Neural cell (in vitro differentiated cells): ENCODE measurements at regions not wholly inside any gene's neighbourhood (a gene's known extent, or its start where the extent isn't known, plus 50 kb on each side); places are given as distances from the start of the nearest gene placed in this dataset.

Source experiments
- H2AFZ ChIP-seq: fragments of 200-600, 300-800 bp; sonication (generic), shearing (Covaris generic); 2 replicates; pipeline ENCODE4 v1.6.0; 2014; ENCODE audit warnings: low read depth, mild to moderate bottlenecking, antibody characterized with exemption, low read length, moderate library complexity
- H3F3A ChIP-seq: fragments of 200-600 bp; shearing (Covaris generic); 2 replicates; pipeline ENCODE4 v1.6.1; 2016; ENCODE audit warnings: mild to moderate bottlenecking, moderate library complexity, mixed read lengths, antibody characterized with exemption, low read length; ENCODE audit not compliant: insufficient read depth, poor library complexity, severe bottlenecking
- H3K27ac ChIP-seq: fragments of 200-600, 300-800 bp; sonication (generic), shearing (Covaris generic); 2 replicates; pipeline ENCODE4 v1.5.1; 2014; ENCODE audit warnings: mild to moderate bottlenecking, low read length, moderate library complexity
- H3K27me3 ChIP-seq: fragments of 300-800, 200-600 bp; sonication (generic), shearing (Covaris generic); 2 replicates; pipeline ENCODE4 v1.6.0; 2014; ENCODE audit warnings: mild to moderate bottlenecking, low read depth, low read length, moderate library complexity; ENCODE audit not compliant: insufficient read depth
- H3K36me3 ChIP-seq: fragments of 300-800, 200-600 bp; sonication (generic), shearing (Covaris generic); 2 replicates; pipeline ENCODE4 v1.5.1; 2014; ENCODE audit warnings: mild to moderate bottlenecking, antibody characterized with exemption, low read length, moderate library complexity; ENCODE audit not compliant: insufficient read depth
- H3K4me2 ChIP-seq: fragments of 300-800, 200-600 bp; sonication (generic), shearing (Covaris generic); 2 replicates; pipeline ENCODE4 v1.6.0; 2014; ENCODE audit warnings: mild to moderate bottlenecking, low read length
- H3K4me3 ChIP-seq: fragments of 300-800, 200-600 bp; sonication (generic), shearing (Covaris generic); 2 replicates; pipeline ENCODE4 v1.5.1; 2014; ENCODE audit warnings: mild to moderate bottlenecking, low read length, moderate library complexity
- H3K79me2 ChIP-seq: fragments of 200-600 bp; shearing (Covaris generic); replicated peaks from 2 replicates; pipeline ENCODE4 v1.6.0; 2014; ENCODE audit warnings: mild to moderate bottlenecking, low read length, moderate library complexity; ENCODE audit not compliant: insufficient read depth
- H3K9ac ChIP-seq: fragments of 300-800, 200-600 bp; sonication (generic), shearing (Covaris generic); 2 replicates; pipeline ENCODE4 v1.6.1; 2016; ENCODE audit warnings: mild to moderate bottlenecking, low read length, mixed read lengths
- H3K9me2 ChIP-seq: fragments of 200-600 bp; shearing (Covaris generic); 2 replicates; pipeline ENCODE4 v1.6.1; 2016; ENCODE audit warnings: mild to moderate bottlenecking, low read length, mixed read lengths; ENCODE audit not compliant: insufficient read depth
- H3K9me3 ChIP-seq: fragments of 200-600, 300-800 bp; sonication (generic), shearing (Covaris generic); 2 replicates; pipeline ENCODE4 v1.6.1; 2016; ENCODE audit warnings: mild to moderate bottlenecking, mixed run types, low read length, moderate library complexity, mixed read lengths
- H4K20me1 ChIP-seq: fragments of 200-600 bp; shearing (Covaris generic); 2 replicates; pipeline ENCODE4 v1.6.1; 2016; ENCODE audit warnings: mild to moderate bottlenecking, mixed run types; ENCODE audit not compliant: insufficient read depth
- CTCF ChIP-seq: fragments of 450-650 bp; IDR thresholded peaks from 2 replicates; pipeline ENCODE4 v1.5.1; 2014; ENCODE audit warnings: antibody characterized with exemption, mild to moderate bottlenecking, moderate library complexity; ENCODE audit not compliant: poor library complexity, severe bottlenecking
- EP300 ChIP-seq: fragments of 450-650 bp; conservative IDR thresholded peaks from 2 replicates; pipeline ENCODE4 v1.6.1; 2014; ENCODE audit warnings: antibody characterized with exemption, mild to moderate bottlenecking, moderate library complexity; ENCODE audit not compliant: poor library complexity, severe bottlenecking
- EZH2 ChIP-seq: fragments of 200-600, 300-800 bp; shearing (Covaris generic), sonication (generic); IDR thresholded peaks from 2 replicates; pipeline ENCODE4 v1.6.1; 2014; ENCODE audit warnings: antibody characterized with exemption, low read length, borderline replicate concordance, mild to moderate bottlenecking; ENCODE audit not compliant: insufficient read depth, poor library complexity, severe bottlenecking
- MXI1 ChIP-seq: fragments of 450-650 bp; conservative IDR thresholded peaks from 2 replicates; pipeline ENCODE4 v1.6.1; 2014; ENCODE audit warnings: antibody characterized with exemption, mild to moderate bottlenecking; ENCODE audit not compliant: poor library complexity, severe bottlenecking
- POLR2AphosphoS5 ChIP-seq: IDR thresholded peaks from 2 replicates; pipeline ENCODE4 v1.6.1; 2012
- RAD21 ChIP-seq: fragments of 450-650 bp; conservative IDR thresholded peaks from 2 replicates; pipeline ENCODE4 v1.6.1; 2014; ENCODE audit warnings: antibody characterized with exemption, mild to moderate bottlenecking, moderate library complexity
- REST ChIP-seq: IDR thresholded peaks from 2 replicates; pipeline ENCODE4 v1.6.1; 2012; ENCODE audit warnings: borderline replicate concordance
- SMC3 ChIP-seq: fragments of 450-650 bp; conservative IDR thresholded peaks from 2 replicates; pipeline ENCODE4 v1.6.1; 2014; ENCODE audit warnings: antibody characterized with exemption, mild to moderate bottlenecking, moderate library complexity; ENCODE audit not compliant: poor library complexity
- TAF1 ChIP-seq: IDR thresholded peaks from 2 replicates; pipeline ENCODE4 v1.6.1; 2012; ENCODE audit warnings: low read depth

- TF ChIP-seq EP300 (no peak), CTCF (no peak), POLR2AphosphoS5 (no peak), MXI1 (no peak), RAD21 (no peak), EZH2 (no peak), TAF1 (no peak)
- H4K20me1 ChIP-seq, result no peaks in the 10 kb centered on the region
- H3K79me2 ChIP-seq, result no peaks in the 10 kb centered on the region
- H3K4me2 ChIP-seq, result no peak overlapping the region
- no peak overlapping the region for H2AFZ ChIP-seq
- H3K9me3 ChIP-seq, result no peaks in the 10 kb centered on the region
- no peaks in the 10 kb centered on the region for H3K9me2 ChIP-seq
- H3K27me3 ChIP-seq, result no peaks in the 10 kb centered on the region
- H3K4me3 ChIP-seq, result no peak overlapping the region
- no peak overlapping the region for H3K9ac ChIP-seq
- no peaks in the 10 kb centered on the region for H3F3A ChIP-seq
- no peaks in the 10 kb centered on the region for H3K36me3 ChIP-seq
- H3K27ac ChIP-seq, result no peak overlapping the region
Measured at GRCh38 chr2:13546131-13546530, 829.4 kb downstream of the TRIB2 start.

- H3K9ac ChIP-seq, result no peak overlapping the region
- no peaks in the 10 kb centered on the region for H3K9me3 ChIP-seq
- no peaks in the 10 kb centered on the region for H3K27me3 ChIP-seq
- H3K9me2 ChIP-seq, result no peaks in the 10 kb centered on the region
- H3K79me2 ChIP-seq, result no peaks in the 10 kb centered on the region
- H3K27ac ChIP-seq, result no peak overlapping the region
- no peak overlapping the region for H3K4me3 ChIP-seq
- H3K36me3 ChIP-seq, result no peaks in the 10 kb centered on the region
- no peaks in the 10 kb centered on the region for H3F3A ChIP-seq
- H2AFZ ChIP-seq, result no peak overlapping the region
- no peak overlapping the region for H3K4me2 ChIP-seq
- TF ChIP-seq REST (no peak), EP300 (no peak), TAF1 (no peak), MXI1 (no peak), SMC3 (no peak), POLR2AphosphoS5 (no peak), RAD21 (no peak), CTCF (no peak), EZH2 (no peak)
- H4K20me1 ChIP-seq, result no peaks in the 10 kb centered on the region
Measured at GRCh38 chr2:13550285-13551231, 833.8 kb downstream of the TRIB2 start.
